Kidney capillary endothelial cell (primary cell): ENCODE measurements at regions not wholly inside any gene's neighbourhood (a gene's known extent, or its start where the extent isn't known, plus 50 kb on each side); places are given as distances from the start of the nearest gene placed in this dataset.
A peak's percentile ranks its signal among the peaks of the same experiment; 100 is the strongest.

Experiments
- DNase-seq: peaks from one replicate; pipeline ENCODE4 v3.0.0-alpha.2; 2018; ENCODE audit warnings: low spot score

DNA sequence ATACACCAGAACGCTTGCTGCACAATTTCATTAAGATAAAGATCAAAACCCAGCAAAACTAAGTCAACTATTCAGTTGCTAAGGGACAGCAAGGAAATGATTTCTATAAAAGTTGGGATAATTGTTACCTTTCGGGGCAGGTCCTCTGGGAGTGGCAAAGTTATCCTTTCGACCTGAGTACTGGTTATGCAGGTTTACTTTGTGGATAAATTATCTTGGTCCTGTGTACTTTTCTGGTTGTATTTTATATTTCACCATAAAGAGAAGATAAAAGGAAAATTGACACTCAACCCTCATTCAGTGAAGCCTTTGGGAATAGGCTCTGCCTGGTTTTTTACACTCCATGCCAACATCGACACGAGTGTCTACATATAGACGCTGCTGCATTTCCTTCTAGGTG lies 146.5 kb downstream of the SYK start:
- DNase-seq, result no peak

DNA sequence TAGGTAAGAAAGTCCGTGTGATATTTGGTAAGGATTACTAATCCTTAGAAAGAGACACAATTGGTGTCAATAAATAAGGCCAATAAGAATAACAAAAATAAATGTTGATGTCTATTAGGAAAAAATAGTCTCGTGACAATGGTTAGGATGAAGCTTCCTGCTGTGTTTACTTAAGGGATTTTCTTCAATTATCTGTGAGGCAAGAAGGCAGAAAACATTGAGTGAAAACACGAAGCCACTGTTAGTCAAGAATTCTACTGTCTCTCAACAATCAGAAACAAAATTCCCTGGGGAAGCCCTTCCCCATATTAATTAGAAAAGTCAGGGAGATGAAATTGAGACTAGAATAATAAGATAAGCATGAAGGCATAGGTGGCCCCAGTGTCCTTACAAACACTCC lies 149.0 kb downstream of the SYK start:
- DNase-seq, result no peak

- DNase-seq, result no peak
These were observed 151.6 kb downstream of the SYK start for GRCh38 chr9:90953200-90953599.

GRCh38 chr9:90953805-90954204 lies 152.2 kb downstream of the SYK start:
- no peak for DNase-seq

GRCh38 chr9:90956026-90956810 lies 154.6 kb downstream of the SYK start:
- no peak for DNase-seq

DNA sequence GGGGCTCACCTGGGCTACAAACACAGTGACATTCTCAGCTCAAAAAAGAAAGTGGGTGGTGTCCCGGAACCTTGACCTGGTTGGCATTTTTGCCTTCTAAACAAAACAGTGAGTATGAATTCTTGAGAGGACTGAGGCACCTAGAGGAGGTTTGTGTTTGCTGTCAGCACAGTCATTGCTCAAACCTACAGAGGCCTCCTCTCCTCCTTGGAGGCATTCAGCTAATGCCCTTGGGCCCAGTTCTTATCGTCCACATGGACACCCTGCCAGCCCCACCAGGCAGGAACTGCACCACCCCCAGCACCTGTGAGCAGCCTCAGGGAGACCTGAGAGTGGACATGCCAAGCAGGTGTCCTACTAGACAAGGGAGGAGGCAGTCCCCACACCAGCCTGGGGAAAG lies 156.7 kb downstream of the SYK start:
- DNase-seq, result no peak

GRCh38 chr9:90960941-90961340 lies 159.3 kb downstream of the SYK start:
- no peak for DNase-seq

GRCh38 chr9:90961375-90961774 lies 159.8 kb downstream of the SYK start:
- no peak for DNase-seq

- DNase-seq, result peak; percentile 16
These were observed 162.7 kb downstream of the SYK start for GRCh38 chr9:90964101-90965020.

GRCh38 chr9:90965226-90966030 lies 163.8 kb downstream of the SYK start:
- DNase-seq, result no peak

- peak; percentile 4 for DNase-seq
These were observed 164.3 kb downstream of the SYK start for GRCh38 chr9:90966031-90966290.

DNA sequence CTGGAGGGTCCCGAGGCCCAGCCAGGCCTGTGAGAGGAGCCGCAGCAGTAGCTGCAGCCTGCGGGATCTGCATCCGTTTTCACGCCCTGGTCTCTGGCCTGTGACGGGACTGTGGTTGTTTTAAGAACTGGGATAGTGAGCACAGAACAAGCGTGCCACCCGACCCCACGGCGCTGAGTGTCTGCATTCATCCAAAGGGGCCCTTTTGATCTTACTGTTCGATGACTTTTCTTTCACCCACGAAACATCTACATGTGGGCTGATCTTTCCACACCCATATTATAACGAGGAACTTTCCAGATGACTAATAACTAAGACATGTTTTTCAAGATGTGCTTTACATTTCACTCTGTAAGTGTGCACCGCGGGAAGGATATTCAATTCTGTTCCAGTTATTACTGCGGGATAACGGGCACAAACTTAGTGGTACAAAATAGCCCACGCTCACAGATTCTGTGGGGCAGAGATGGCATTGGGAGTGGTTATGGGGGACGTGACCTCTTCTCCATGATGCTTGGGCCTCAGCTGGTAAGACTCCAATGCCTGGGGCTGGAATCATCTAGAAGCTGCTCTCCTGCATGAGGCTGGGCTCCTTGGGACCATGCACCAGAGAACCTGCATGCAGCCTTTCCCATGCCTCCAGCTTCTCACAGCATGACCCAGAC lies 165.0 kb downstream of the SYK start:
- no peak for DNase-seq

DNA sequence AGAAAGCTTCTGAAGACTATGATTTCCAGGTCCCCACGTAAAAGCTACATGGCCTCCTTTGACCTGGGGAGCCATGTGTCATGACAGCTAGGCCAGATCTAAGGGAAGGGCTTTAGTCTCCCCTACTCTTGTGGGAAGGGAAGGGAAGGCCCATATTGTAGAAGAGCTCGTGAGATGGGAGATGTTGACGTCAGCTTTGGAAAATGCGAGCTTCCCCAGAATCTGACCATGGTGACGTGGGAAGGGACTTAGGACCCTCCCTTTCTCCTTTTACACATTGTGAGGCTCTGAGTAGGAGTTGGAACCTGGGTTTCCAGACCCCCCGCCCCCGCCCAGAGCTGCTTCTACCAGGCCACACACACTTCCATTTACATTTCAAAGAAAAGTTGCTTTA lies 165.5 kb downstream of the SYK start:
- no peak for DNase-seq

DNA sequence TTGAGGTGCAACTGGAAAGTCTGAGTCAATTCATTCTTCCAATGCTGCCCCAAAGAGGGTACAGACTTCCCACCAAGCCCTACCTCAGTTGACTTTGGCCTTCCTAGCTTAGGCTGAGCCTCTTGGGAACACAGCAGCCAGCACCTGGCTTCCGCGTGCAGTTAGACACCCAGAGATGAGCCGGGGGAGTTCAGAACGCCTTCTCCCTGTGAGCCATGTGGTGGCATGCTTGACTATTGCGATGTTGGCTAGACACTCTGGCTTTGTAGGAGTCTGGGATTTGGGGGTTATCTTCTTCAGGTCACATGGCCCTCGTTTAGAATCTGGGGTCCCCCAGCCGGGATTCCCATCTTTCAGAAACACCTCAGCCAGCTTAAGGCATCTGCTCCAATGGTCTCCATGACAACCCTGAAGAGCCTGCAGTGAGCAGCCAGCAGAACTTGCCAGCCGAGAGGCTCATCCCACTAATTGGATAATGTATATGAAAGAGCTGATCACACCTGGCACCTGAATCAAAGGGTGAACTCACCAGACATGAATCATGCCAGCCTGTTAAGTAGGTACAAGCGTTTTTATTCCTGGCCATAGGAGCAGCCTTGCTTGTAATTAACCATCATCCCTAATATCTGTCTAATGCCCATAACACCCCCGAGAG lies 167.5 kb downstream of the SYK start:
- DNase-seq, result no peak

GRCh38 chr9:90970608-90971007 lies 169.0 kb downstream of the SYK start:
- DNase-seq, result no peak

DNA sequence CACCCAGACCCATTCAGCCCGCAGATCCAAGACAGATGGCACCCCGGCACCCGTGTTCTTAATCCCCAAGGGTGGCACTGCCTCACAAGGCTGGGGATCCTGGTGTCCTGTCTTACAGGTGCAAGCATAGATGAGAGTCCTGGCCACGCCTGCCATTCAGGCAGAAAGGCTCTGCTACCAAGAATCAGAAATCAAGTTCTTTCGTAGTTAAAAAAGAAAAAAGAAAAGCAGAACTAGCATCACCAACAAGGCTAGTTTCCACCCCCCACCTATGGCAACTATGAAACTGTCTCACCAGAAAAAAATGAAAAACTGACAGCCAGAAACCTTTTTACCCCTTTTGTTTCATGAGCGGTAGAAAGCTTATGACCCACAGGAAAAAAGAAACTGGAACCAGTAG lies 170.4 kb downstream of the SYK start:
- DNase-seq, result no peak

- no peak for DNase-seq
These were observed 172.4 kb downstream of the SYK start for GRCh38 chr9:90974016-90974415.

- no peak for DNase-seq
These were observed 173.1 kb downstream of the SYK start for GRCh38 chr9:90974643-90975245.

DNA sequence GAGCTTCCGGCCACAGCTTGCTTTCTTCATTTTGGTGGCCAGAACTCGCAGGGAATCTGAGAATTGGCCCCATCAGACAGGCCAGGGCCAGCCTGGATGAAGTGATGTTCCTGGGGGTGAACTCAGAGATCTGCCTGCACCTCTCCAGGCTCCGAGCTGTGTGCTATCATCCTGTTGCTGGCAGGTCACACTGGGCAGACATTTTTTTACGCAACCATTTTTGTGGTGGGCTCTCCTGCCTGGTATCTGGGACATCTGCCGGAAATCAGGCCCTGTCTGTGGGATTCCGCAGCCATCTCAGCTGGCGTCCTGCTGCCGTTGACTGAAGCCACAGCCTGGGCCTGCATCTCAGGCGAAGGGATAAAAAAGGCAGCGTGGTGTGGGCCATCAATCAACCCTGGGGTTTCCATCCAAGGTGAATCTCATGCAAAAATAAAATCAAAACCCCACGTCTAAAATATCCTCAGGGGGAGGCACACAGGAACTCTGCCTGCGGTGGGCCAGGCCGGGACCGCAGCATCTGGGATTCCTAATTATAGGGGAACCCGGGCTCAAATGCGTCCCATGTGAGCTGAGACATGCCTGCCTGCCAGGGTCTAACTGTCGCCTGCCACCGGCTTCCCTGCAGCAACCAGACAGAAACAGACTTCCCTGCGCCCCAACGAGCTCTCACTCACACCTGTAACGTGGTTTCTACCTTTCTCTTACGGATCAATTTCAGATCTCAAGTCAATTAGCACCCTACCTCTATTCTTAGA lies 174.3 kb downstream of the SYK start:
- no peak for DNase-seq

DNA sequence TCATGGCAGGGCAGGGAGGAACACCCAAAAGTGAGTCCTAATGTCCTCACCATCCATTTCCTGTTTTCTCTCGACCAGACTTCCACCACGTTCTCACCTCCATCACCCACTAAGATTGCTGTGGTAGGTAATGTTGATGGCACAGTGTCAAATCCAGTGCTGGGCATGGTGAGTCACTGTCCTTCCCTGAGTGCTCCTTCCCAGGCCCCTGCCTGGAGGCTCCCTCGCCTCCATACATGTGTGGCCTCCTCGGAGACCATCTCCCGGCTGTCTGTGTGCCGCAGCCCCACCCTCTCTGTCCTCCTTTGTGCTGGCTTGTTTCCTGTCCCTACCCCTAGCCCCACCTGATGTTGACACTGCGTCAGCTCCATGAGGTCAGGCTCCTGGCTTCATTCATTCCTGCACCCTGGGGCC lies 177.5 kb downstream of the SYK start:
- no peak for DNase-seq
